ENCODE measurements at regions not wholly inside any gene's neighbourhood (a gene's known extent, or its start where the extent isn't known, plus 50 kb on each side); places are given as distances from the start of the nearest gene placed in this dataset.

DNA sequence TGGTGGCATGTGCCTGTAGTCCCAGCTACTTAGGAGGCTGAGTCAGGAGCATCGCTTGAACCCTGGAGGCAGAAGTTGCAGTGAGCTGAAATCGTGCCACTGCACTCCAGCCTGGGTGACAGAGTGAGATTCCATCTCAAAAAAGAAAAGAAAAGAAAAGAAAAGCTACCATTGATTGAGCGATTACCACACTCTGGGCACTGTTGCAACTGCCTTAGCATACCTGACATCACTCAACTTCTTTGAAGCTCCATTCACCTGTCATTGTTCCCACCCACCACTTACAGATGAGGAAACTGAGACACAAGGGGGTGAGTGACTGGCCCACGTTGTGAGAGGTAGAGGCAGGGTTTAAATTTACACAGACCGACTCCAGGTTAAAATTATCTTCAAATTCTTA lies 442.1 kb upstream of the SULF2 start:
- intact Hi-C loops (cut with micrococcal nuclease; ENCODE audit: unreplicated experiment), result no loop called here
- TF ChIP-seq, protein P1, sequence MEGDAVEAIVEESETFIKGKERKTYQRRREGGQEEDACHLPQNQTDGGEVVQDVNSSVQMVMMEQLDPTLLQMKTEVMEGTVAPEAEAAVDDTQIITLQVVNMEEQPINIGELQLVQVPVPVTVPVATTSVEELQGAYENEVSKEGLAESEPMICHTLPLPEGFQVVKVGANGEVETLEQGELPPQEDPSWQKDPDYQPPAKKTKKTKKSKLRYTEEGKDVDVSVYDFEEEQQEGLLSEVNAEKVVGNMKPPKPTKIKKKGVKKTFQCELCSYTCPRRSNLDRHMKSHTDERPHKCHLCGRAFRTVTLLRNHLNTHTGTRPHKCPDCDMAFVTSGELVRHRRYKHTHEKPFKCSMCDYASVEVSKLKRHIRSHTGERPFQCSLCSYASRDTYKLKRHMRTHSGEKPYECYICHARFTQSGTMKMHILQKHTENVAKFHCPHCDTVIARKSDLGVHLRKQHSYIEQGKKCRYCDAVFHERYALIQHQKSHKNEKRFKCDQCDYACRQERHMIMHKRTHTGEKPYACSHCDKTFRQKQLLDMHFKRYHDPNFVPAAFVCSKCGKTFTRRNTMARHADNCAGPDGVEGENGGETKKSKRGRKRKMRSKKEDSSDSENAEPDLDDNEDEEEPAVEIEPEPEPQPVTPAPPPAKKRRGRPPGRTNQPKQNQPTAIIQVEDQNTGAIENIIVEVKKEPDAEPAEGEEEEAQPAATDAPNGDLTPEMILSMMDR (IDR thresholded peaks at IDR 0.05; ENCODE audit: insufficient read depth in 1 of 2, low read depth in 1 of 2, low read length in 1 of 2, severe bottlenecking in 1 of 2, unreplicated experiment in 1 of 2), result no peak
- POLR2A ChIA-PET, result no interaction called here
- H3K4me3 ChIP-seq (ENCODE audit: low read depth, low read length), result no peak overlapping the region
- CTCF ChIA-PET, result interaction anchor here (0.7 to 0.8 kb wide), 3 partner anchors 17 to 68 kb away, joined by 3 to 4 read pairs (median 3); no protein-coding TSS in a partner anchor
- Mint-ChIP-seq H3K9me3 (ENCODE audit: unreplicated experiment) (peaks cover 15% of the 10 kb centered on the region), H3K27me3 (ENCODE audit: insufficient read depth, unreplicated experiment) (no peaks in the 10 kb centered on the region), H3K36me3 (ENCODE audit: insufficient read depth, unreplicated experiment) (no peaks in the 10 kb centered on the region), H3K4me1 (ENCODE audit: low read depth, unreplicated experiment) (peaks cover 8% of the 10 kb centered on the region), H3K4me3 (ENCODE audit: unreplicated experiment) (no peak overlapping the region), H3K27ac (ENCODE audit: unreplicated experiment) (no peak overlapping the region)
- H3K9me3 ChIP-seq, result peaks cover 37% of the 10 kb centered on the region
- no TSS peak for BruUV-seq (replicated peaks)
- no peaks in the 10 kb centered on the region for H3K27me3 ChIP-seq (replicated peaks; ENCODE audit: control insufficient read depth, insufficient read depth, low read length)
- H3K4me1 ChIP-seq, result no peaks in the 10 kb centered on the region; the same call in 1 of the 2 replicates
- H3K36me3 ChIP-seq (ENCODE audit: control insufficient read depth, insufficient read depth, low read length), result no peaks in the 10 kb centered on the region
- no peak for DNase-seq

DNA sequence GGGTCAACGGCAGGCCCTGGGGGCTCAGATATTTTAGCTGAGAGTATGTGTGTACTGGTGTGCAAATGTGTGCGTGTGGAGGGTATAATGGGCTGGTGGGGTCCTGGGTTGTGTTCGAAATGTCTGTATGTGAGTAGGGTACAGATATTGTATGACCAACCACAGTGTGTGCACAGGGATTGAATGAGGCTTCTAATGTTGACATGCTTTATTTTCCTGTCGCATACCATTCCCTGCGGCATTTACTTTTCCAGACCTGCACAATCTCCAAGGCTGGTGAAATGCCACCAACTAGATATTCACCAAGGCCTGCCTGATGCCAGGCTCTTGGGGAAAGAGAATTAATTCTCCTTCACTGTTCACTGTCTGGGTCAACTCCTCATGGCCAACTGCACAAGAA lies 441.4 kb upstream of the SULF2 start:
- Histone ChIP-seq H3K4me1 (no peaks in the 10 kb centered on the region; the same call in 1 of the 2 replicates), H3K4me3 (ENCODE audit: low read depth, low read length) (no peak overlapping the region), H3K9me3 (peaks cover 32% of the 10 kb centered on the region), H3K36me3 (ENCODE audit: control insufficient read depth, insufficient read depth, low read length) (no peaks in the 10 kb centered on the region), H3K27me3 (replicated peaks; ENCODE audit: control insufficient read depth, insufficient read depth, low read length) (no peaks in the 10 kb centered on the region)
- H3K27me3 Mint-ChIP-seq (ENCODE audit: insufficient read depth, unreplicated experiment), result no peaks in the 10 kb centered on the region
- BruUV-seq (replicated peaks), result no TSS peak
- H3K36me3 Mint-ChIP-seq (ENCODE audit: insufficient read depth, unreplicated experiment), result no peaks in the 10 kb centered on the region
- H3K27ac Mint-ChIP-seq (ENCODE audit: unreplicated experiment), result peak overlapping the region; percentile 56
- CTCF ChIA-PET, result interaction anchor here (0.8 kb wide), 1 partner anchor 69 kb away, joined by 4 read pairs; no protein-coding TSS in a partner anchor
- H3K4me3 Mint-ChIP-seq (ENCODE audit: unreplicated experiment), result no peak overlapping the region
- H3K9me3 Mint-ChIP-seq (ENCODE audit: unreplicated experiment), result peaks cover 8% of the 10 kb centered on the region
- intact Hi-C loops (cut with micrococcal nuclease; ENCODE audit: unreplicated experiment), result no loop called here
- H3K4me1 Mint-ChIP-seq (ENCODE audit: low read depth, unreplicated experiment), result peaks cover 8% of the 10 kb centered on the region
- DNase-seq, result no peak
- TF ChIP-seq, protein P1 (IDR thresholded peaks at IDR 0.05; ENCODE audit: insufficient read depth in 1 of 2, low read depth in 1 of 2, low read length in 1 of 2, severe bottlenecking in 1 of 2, unreplicated experiment in 1 of 2), result no peak
- POLR2A ChIA-PET, result no interaction called here

DNA sequence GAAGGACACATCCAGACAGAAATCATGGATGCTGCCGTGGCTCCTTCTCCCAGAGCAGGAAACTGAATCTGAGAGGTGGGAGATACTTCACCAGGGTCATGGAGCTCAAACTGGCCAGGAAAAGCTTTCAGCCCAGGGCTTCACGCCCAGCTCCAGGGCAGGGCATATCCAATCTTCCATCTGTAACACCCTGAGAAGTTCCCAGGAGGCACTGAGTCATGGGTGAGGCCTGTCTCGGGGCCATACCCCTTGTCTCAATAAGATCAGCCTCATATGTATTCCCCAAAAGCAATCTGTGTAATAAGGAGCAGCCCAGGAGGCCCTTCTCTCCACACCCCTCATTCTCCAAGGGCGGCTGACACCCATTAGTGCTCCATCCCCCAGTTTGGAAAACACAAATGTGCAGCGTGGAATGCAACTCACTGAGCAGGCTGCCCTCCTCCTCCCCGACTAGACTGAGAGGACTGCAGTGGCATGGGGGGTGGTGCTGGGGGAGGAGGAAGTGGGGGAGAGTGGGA lies 439.3 kb upstream of the SULF2 start:
- TF ChIP-seq, protein P1 (IDR thresholded peaks at IDR 0.05; ENCODE audit: insufficient read depth in 1 of 2, low read depth in 1 of 2, low read length in 1 of 2, severe bottlenecking in 1 of 2, unreplicated experiment in 1 of 2), result no peak
- Histone ChIP-seq H3K9me3 (peaks cover 12% of the 10 kb centered on the region), H3K27me3 (replicated peaks; ENCODE audit: control insufficient read depth, insufficient read depth, low read length) (no peaks in the 10 kb centered on the region), H3K4me1 (no peaks in the 10 kb centered on the region; the same call in 1 of the 2 replicates), H3K36me3 (ENCODE audit: control insufficient read depth, insufficient read depth, low read length) (no peaks in the 10 kb centered on the region), H3K4me3 (ENCODE audit: low read depth, low read length) (no peak overlapping the region)
- H3K27me3 Mint-ChIP-seq (ENCODE audit: insufficient read depth, unreplicated experiment), result no peaks in the 10 kb centered on the region
- H3K9me3 Mint-ChIP-seq (ENCODE audit: unreplicated experiment), result no peaks in the 10 kb centered on the region
- no peaks in the 10 kb centered on the region for H3K36me3 Mint-ChIP-seq (ENCODE audit: insufficient read depth, unreplicated experiment)
- no peak for DNase-seq
- ChIA-PET CTCF (no interaction called here), POLR2A (no interaction called here)
- peaks cover 8% of the 10 kb centered on the region for H3K4me1 Mint-ChIP-seq (ENCODE audit: low read depth, unreplicated experiment)
- H3K27ac Mint-ChIP-seq (ENCODE audit: unreplicated experiment), result no peak overlapping the region
- intact Hi-C loops (cut with micrococcal nuclease; ENCODE audit: unreplicated experiment), result no loop called here
- no TSS peak for BruUV-seq (replicated peaks)
- no peak overlapping the region for H3K4me3 Mint-ChIP-seq (ENCODE audit: unreplicated experiment)

Data from Caco-2 (cell line).